GM12878 (cell line): ENCODE measurements at regions not wholly inside any gene's neighbourhood (a gene's known extent, or its start where the extent isn't known, plus 50 kb on each side); places are given as distances from the start of the nearest gene placed in this dataset.

Experiments used
- ATAC-seq: fragments of 200-7000 bp; cut with Tn5 transposase; 3 replicates; pipeline ENCODE4 v1.9.1; 2020; ENCODE audit warnings: mild to moderate bottlenecking, moderate library complexity
- BruUV-seq: library from RNA; stranded (reverse); fragments of 400-500 nt; replicated peaks from 2 replicates; lab custom pipeline; 2021; lab: Mats Ljungman, UMichigan
- CTCF ChIA-PET: fragments of 300-600 bp; sonication (Branson Sonifier 250); formaldehyde crosslinking; extraction: SDS; loops from one replicate; lab custom pipeline; 2021; ENCODE audit warnings: inconsistent platforms; lab: Yijun Ruan, JAX
- POLR2A ChIA-PET: fragments of 350-600 bp; formaldehyde crosslinking; extraction: SDS; loops from one replicate; lab custom pipeline; 2021; ENCODE audit warnings: inconsistent platforms; lab: Charles Lee
- RAD21 ChIA-PET: fragments of 300-600 bp; sonication (Branson Sonifier 250); formaldehyde crosslinking; loops from one replicate; lab custom pipeline; 2023; ENCODE audit warnings: antibody characterized with exemption; ENCODE audit not compliant: unreplicated experiment; lab: Charles Lee
- SMC1A ChIA-PET: fragments of 300-600 bp; sonication (Branson Sonifier 250); formaldehyde crosslinking; loops from one replicate; lab custom pipeline; 2023; ENCODE audit not compliant: unreplicated experiment, uncharacterized antibody; lab: Charles Lee
- DNase-seq: peaks from one replicate; pipeline ENCODE4 v3.0.0-alpha.2; 2011; ENCODE audit warnings: low read depth, low spot score
- FAIRE-seq: peaks from 3 replicates; lab custom pipeline; 2011; peaks lifted over from hg19 to GRCh38; lab: Jason Lieb, UNC
- H2AFZ ChIP-seq: 2 replicates; pipeline ENCODE4 v1.6.0; 2011; ENCODE audit warnings: low read depth, low read length, control low read depth; ENCODE audit not compliant: control insufficient read depth
- H3K27ac ChIP-seq: 2 replicates; pipeline ENCODE4 v1.5.1; 2011; ENCODE audit warnings: control low read depth; ENCODE audit not compliant: control insufficient read depth, insufficient read depth
- H3K27me3 ChIP-seq, 2 experiments: replicated peaks in 1 of 2; 2 replicates each; pipeline versions ENCODE4 v1.6.0 to v1.6.1; 2011; ENCODE audit warnings: low read length in 1 of 2; ENCODE audit not compliant: control insufficient read depth in 2 of 2, insufficient read depth in 2 of 2
- H3K36me3 ChIP-seq, 2 experiments: 2 replicates each; pipeline ENCODE4 v1.5.1; 2011; ENCODE audit warnings: low read length in 1 of 2; ENCODE audit not compliant: control insufficient read depth in 2 of 2, insufficient read depth in 2 of 2
- H3K4me1 ChIP-seq: 2 replicates; pipeline ENCODE4 v1.6.1; 2011; ENCODE audit warnings: mild to moderate bottlenecking, low read length, moderate library complexity, mixed read lengths; ENCODE audit not compliant: control insufficient read depth, insufficient read depth
- H3K4me2 ChIP-seq: 2 replicates; pipeline ENCODE4 v1.6.0; 2011; ENCODE audit warnings: control low read depth; ENCODE audit not compliant: control insufficient read depth, insufficient read depth
- H3K4me3 ChIP-seq: fragments of 200-600 bp; sonication (generic); 2 replicates; pipeline ENCODE4 v1.5.1; 2016
- H3K79me2 ChIP-seq: 2 replicates; pipeline ENCODE4 v1.6.0; 2011; ENCODE audit warnings: low read length; ENCODE audit not compliant: control insufficient read depth, insufficient read depth
- H3K9ac ChIP-seq: 2 replicates; pipeline ENCODE4 v1.8.0; 2011; ENCODE audit warnings: low read length, control low read depth, mixed read lengths; ENCODE audit not compliant: control insufficient read depth, insufficient read depth
- H3K9me3 ChIP-seq: replicated peaks from 3 replicates; pipeline ENCODE4 v1.5.1; 2011; ENCODE audit warnings: mild to moderate bottlenecking, low read length; ENCODE audit not compliant: control insufficient read depth, insufficient read depth
- H4K20me1 ChIP-seq: 2 replicates; pipeline ENCODE4 v1.6.0; 2011; ENCODE audit not compliant: control insufficient read depth, insufficient read depth
- BCL11A ChIP-seq: IDR thresholded peaks from 2 replicates; pipeline ENCODE4 v1.6.1; 2011; ENCODE audit warnings: low read depth, low read length
- CBX3 ChIP-seq: fragments of 200-600 bp; sonication (generic); IDR thresholded peaks from 2 replicates; pipeline ENCODE4 v1.6.1; 2016; ENCODE audit warnings: low read depth, borderline replicate concordance
- ETV6 ChIP-seq, 2 experiments: fragments of 450-650 bp in 1 of 2; IDR thresholded peaks in 1 of 2; conservative IDR thresholded peaks in 1 of 2; 2 replicates each; pipeline ENCODE4 v1.6.1; 2014; ENCODE audit warnings: antibody characterized with exemption in 1 of 2, borderline replicate concordance in 1 of 2, low read depth in 1 of 2, mild to moderate bottlenecking in 1 of 2, moderate library complexity in 1 of 2
- FOXM1 ChIP-seq: IDR thresholded peaks from 2 replicates; pipeline ENCODE4 v1.6.1; 2012; ENCODE audit warnings: low read depth, mild to moderate bottlenecking, inconsistent platforms, low read length, moderate library complexity
- KAT2A ChIP-seq: conservative IDR thresholded peaks from 2 replicates; pipeline ENCODE4 v1.6.1; 2011; ENCODE audit warnings: low read depth, low read length; ENCODE audit not compliant: control insufficient read depth
- MAX ChIP-seq: IDR thresholded peaks from 2 replicates; pipeline ENCODE4 v1.6.1; 2012; ENCODE audit warnings: low read depth, low read length, improper control_type of control experiment
- SP1 ChIP-seq: IDR thresholded peaks from one replicate; pipeline ENCODE4 v1.6.1; 2011; ENCODE audit warnings: low read depth, low read length
- TBL1XR1 ChIP-seq: IDR thresholded peaks from 2 replicates; pipeline ENCODE4 v1.6.1; 2012; ENCODE audit warnings: low read depth, low read length, improper control_type of control experiment
- TCF3 ChIP-seq: IDR thresholded peaks from 2 replicates; pipeline ENCODE4 v1.6.1; 2012; ENCODE audit warnings: low read depth, mild to moderate bottlenecking, low read length, borderline replicate concordance; ENCODE audit not compliant: insufficient read depth
- WGBS: methylation state at CpG from one replicate; pipeline ENCODE4 v1.1.6; 2016; ENCODE audit warnings: low lambda C conversion rate; ENCODE audit not compliant: insufficient replicate concordance, insufficient coverage; ENCODE audit errors: missing lambda C conversion rate; 5-methylcytosine and 5-hydroxymethylcytosine counted together
- in situ Hi-C: fragments of 300-500 bp; cut with MboI; formaldehyde crosslinking; loops from 9 replicates; pipeline ENCODE4 v1.14.3; 2018; ENCODE audit warnings: mixed read lengths
- intact Hi-C: fragments of 100-400 bp; cut with micrococcal nuclease; formaldehyde crosslinking; loops from one replicate; pipeline ENCODE4 v1.14.2; 2022; ENCODE audit not compliant: unreplicated experiment

GRCh38 chr21:18070392-18070791 is 174.2 kb upstream of the CHODL start (continued):
- TF ChIP-seq SP1 (no peak), TCF3 (no peak), MAX (no peak)

GRCh38 chr21:18069875-18070274 is 174.8 kb upstream of the CHODL start:
- ChIA-PET SMC1A (no interaction called here), POLR2A (no interaction called here), CTCF (no interaction called here), RAD21 (no interaction called here)
- FAIRE-seq = no peak
- H3K4me2 ChIP-seq = no peak overlapping the region
- H3K9ac ChIP-seq = no peak overlapping the region
- BruUV-seq = no TSS peak
- H3K27me3 ChIP-seq = no peaks in the 10 kb centered on the region
- H3K4me3 ChIP-seq = no peak overlapping the region
- DNase-seq = no peak
- WGBS = no CpG with 5 or more reads among the region's 1 CpG
- no peaks in the 10 kb centered on the region for H4K20me1 ChIP-seq
- no peak overlapping the region for H3K27ac ChIP-seq
- H3K4me1 ChIP-seq = no peaks in the 10 kb centered on the region
- H3K36me3 ChIP-seq = no peaks in the 10 kb centered on the region
- H3K79me2 ChIP-seq = no peaks in the 10 kb centered on the region
- intact Hi-C loops = no loop called here
- ATAC-seq = no peak
- TF ChIP-seq CBX3 = no peak
- no peak for TF ChIP-seq TBL1XR1
- no peak for TF ChIP-seq KAT2A
- no peak for TF ChIP-seq FOXM1
- no peak for TF ChIP-seq BCL11A
- TF ChIP-seq ETV6 (conservative IDR thresholded peaks at IDR 0.05 in 1 of 2, IDR thresholded peaks at IDR 0.05 in 1 of 2; ENCODE audit: borderline replicate concordance in 1 of 2, low read depth in 1 of 2) = no peak
- TF ChIP-seq, all 136 proteins: peak for 0
- in situ Hi-C loops = no loop called here
- Histone ChIP-seq H2AFZ (no peak overlapping the region), H3K9me3 (no peaks in the 10 kb centered on the region)
